Coronary artery (tissue), 2 donors: ENCODE measurements at regions not wholly inside any gene's neighbourhood (a gene's known extent, or its start where the extent isn't known, plus 50 kb on each side); places are given as distances from the start of the nearest gene placed in this dataset.

Experiments
- DNase-seq: peaks from one replicate; pipeline ENCODE4 v3.0.0-alpha.2; 2017; ENCODE audit warnings: low spot score
- H3K27ac ChIP-seq, 2 donors: fragments of 200-600 bp; sonication (generic); one replicate each; pipeline ENCODE4 v1.5.1; 2016 to 2019
- H3K4me3 ChIP-seq: fragments of 200-600 bp; sonication (generic); 2 replicates; pipeline ENCODE4 v1.5.1; 2016; ENCODE audit warnings: mild to moderate bottlenecking, moderate library complexity
- TF ChIP-seq, protein P1 (sequence below): fragments of 200-600 bp; sonication (generic); IDR thresholded peaks from one replicate; pipeline ENCODE4 v1.5.1; 2019; ENCODE audit warnings: antibody characterized with exemption

DNA sequence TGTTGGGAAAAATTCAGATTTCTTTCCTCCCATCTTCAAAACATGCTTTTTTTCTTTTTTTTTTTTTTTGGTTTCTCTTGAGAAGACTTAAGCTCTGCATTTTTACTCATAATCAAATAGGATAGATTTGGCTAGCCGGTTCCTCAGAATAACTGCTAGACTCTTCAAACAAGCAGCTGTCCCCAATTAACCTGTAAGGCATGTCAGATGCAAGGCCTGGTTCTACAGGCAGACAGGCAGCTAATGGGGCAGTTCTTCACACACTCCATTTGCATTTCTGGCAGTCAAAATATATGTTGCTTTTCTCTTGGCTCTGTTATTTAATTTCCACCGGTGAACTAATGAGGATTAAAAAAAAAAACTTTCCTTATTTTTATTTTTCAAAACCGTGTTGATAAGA is 228.0 kb upstream of the ATP2B1 start:
- Histone ChIP-seq H3K4me3 (no peak overlapping the region), H3K27ac (no peak overlapping the region)
- no peak for DNase-seq
- TF ChIP-seq, protein P1, sequence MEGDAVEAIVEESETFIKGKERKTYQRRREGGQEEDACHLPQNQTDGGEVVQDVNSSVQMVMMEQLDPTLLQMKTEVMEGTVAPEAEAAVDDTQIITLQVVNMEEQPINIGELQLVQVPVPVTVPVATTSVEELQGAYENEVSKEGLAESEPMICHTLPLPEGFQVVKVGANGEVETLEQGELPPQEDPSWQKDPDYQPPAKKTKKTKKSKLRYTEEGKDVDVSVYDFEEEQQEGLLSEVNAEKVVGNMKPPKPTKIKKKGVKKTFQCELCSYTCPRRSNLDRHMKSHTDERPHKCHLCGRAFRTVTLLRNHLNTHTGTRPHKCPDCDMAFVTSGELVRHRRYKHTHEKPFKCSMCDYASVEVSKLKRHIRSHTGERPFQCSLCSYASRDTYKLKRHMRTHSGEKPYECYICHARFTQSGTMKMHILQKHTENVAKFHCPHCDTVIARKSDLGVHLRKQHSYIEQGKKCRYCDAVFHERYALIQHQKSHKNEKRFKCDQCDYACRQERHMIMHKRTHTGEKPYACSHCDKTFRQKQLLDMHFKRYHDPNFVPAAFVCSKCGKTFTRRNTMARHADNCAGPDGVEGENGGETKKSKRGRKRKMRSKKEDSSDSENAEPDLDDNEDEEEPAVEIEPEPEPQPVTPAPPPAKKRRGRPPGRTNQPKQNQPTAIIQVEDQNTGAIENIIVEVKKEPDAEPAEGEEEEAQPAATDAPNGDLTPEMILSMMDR = no peak

DNA sequence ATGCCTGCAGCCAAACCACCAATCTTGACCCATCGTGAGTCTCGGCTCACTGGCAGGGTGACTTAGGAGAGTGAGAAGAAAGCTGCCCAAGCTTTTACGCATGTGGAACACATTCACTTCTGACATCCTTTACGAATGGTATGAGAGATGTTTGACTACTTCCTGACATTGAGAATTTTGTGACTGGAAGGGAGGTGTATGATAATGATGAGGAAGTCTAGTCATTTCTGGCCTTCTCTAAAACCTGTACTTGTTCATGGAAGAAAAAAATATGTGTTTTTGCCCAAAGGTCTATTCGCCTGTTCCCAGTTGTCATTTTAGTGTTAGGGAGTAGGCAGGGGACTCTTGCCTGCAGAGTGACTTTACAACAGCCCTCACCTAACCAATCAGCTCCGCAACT is 227.2 kb upstream of the ATP2B1 start:
- no peak overlapping the region for H3K27ac ChIP-seq
- DNase-seq = no peak
- H3K4me3 ChIP-seq = no peak overlapping the region
- TF ChIP-seq, protein P1 = no peak

DNA sequence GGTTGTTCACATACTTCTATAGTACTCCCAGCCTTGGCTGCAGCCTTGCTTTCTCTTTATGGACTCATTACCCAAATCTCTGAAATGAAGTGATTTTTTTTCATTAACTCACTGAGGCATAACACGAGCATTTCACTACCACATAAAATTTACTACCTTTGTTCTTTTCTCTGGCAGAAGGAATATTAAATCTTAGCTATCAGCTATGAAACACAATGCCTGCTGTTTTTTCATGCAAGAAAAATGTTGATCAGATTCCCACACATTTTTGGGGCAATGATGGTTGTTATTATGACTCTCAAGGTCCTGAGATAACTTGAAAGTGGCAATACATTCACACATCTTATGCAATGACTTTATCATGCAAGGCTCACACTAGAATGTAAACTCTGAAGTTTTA is 225.3 kb upstream of the ATP2B1 start:
- TF ChIP-seq, protein P1 = no peak
- no peak overlapping the region for H3K27ac ChIP-seq
- no peak overlapping the region for H3K4me3 ChIP-seq
- no peak for DNase-seq

DNA sequence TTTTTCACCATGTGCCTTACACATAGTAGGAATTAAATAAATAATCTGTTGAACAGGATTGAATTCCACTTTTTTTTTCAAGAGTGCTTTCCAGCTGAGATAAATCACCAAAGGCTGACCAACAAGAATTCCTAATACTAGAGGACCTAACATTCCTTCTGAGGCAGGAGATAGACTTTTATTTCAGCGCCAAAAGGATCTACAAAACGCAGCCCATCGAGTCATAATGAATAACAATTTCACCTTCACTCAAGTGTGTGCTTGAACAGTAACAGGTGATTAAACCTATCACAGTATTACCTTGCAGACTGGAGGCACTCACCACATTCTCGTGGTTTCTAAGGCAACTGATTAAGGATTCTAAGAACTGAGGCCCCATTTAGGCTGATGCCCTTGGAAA is 224.3 kb upstream of the ATP2B1 start:
- no peak for DNase-seq
- TF ChIP-seq, protein P1 = no peak
- Histone ChIP-seq H3K4me3 (no peak overlapping the region), H3K27ac (no peak overlapping the region)

DNA sequence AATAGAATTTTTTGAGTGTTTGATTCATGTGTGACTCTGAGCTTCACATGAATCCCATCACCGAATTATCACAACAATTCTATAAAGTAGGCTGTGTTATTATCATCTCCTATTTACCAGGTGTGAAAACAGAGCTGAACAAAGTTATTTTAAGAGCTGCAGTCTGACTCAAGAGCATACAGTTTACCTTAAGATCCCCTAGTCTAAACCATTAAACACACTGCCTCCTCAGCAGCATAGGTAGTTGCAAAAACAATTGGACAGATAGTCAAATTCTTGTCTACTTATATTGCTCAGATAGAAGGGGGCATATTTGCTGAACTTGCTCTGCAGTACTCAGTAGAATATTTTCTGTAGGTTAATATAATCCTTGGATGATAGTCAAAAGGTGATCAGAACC is 219.8 kb upstream of the ATP2B1 start:
- H3K27ac ChIP-seq = no peak overlapping the region
- TF ChIP-seq, protein P1 = no peak
- no peak for DNase-seq
- H3K4me3 ChIP-seq = no peak overlapping the region

DNA sequence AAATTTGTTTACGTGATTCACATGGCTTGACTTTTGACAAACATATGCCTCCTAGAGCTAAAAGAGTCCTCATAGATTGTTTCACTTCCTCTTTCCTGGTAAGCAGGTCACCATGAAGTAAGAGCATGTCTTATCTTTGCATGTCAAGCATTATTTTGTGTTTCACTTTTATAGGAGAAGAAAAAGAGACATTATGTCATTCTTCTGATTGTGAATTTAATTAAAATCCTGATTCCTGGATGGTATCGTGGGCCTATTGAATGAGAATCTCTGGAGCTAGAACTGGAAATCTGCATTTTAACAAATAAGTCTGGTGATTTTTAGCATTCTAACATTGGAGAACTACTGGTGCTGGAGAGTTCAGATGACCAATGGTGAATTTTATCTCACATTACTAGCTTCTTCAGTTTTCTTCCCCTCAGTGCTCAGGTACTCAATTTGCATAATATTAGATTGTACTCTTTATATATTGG is 218.6 kb upstream of the ATP2B1 start:
- TF ChIP-seq, protein P1 = no peak
- DNase-seq = no peak
- no peak overlapping the region for H3K4me3 ChIP-seq
- no peak overlapping the region for H3K27ac ChIP-seq

DNA sequence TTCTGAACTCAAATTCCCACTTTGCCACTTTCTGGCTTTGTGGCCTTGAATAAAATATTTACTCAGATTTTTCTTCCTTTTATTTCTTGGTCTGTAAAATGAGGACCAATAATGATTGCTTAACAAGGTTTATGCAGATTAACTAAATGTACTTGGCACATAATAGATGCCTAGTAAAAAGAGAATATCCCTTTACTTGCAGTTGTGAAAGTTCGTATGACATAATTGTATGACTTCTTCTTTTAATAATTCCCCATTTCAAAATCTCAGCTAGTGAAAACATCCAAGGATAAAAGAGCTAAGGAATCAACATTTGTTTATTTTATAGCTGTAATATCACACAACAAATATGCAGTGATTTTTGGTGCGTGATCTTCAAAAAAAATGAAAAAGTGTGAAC is 215.6 kb upstream of the ATP2B1 start:
- Histone ChIP-seq H3K27ac (no peak overlapping the region), H3K4me3 (no peak overlapping the region)
- TF ChIP-seq, protein P1 = no peak
- no peak for DNase-seq
